ENCODE measurements at regions not wholly inside any gene's neighbourhood (a gene's known extent, or its start where the extent isn't known, plus 50 kb on each side); places are given as distances from the start of the nearest gene placed in this dataset.

DNA sequence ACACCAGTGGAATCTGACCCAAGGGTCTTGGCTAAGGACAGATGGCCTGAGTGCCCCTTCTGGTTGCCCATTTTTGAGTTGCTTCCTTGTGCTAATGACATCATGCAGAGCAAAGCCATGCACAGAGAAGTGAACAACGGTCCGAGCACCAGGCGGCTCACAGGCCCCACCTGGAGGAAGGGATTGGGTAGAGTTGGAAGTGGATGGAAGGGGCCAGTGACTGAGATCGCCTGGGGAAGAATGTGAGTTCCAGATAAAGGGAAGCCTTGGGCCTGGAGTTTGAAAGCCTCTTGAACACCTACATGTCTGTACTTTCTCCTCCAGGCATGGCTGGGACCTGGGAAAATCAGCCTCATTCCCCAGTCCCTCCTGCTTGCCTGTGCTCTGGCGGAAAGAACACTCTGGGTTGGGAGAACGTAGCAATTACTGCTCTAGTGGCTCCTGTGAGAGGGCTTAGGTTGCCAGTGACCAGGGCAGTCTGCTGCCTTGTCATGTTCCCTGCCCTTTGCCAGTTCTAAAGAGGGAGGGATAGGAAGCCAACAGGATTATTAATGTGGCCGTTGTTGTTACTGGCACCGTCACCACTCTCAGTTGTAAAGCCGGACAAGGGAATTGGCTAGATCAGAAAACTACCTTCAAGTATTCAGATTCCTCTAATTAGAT, 62.5 kb upstream of the PTPN3 start:
- TF ChIP-seq, protein P1, sequence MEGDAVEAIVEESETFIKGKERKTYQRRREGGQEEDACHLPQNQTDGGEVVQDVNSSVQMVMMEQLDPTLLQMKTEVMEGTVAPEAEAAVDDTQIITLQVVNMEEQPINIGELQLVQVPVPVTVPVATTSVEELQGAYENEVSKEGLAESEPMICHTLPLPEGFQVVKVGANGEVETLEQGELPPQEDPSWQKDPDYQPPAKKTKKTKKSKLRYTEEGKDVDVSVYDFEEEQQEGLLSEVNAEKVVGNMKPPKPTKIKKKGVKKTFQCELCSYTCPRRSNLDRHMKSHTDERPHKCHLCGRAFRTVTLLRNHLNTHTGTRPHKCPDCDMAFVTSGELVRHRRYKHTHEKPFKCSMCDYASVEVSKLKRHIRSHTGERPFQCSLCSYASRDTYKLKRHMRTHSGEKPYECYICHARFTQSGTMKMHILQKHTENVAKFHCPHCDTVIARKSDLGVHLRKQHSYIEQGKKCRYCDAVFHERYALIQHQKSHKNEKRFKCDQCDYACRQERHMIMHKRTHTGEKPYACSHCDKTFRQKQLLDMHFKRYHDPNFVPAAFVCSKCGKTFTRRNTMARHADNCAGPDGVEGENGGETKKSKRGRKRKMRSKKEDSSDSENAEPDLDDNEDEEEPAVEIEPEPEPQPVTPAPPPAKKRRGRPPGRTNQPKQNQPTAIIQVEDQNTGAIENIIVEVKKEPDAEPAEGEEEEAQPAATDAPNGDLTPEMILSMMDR (IDR thresholded peaks at IDR 0.05; ENCODE audit: low read depth, low read length): no peak
- no peak overlapping the region for H3K4me3 ChIP-seq (ENCODE audit: low read depth, low read length)

DNA sequence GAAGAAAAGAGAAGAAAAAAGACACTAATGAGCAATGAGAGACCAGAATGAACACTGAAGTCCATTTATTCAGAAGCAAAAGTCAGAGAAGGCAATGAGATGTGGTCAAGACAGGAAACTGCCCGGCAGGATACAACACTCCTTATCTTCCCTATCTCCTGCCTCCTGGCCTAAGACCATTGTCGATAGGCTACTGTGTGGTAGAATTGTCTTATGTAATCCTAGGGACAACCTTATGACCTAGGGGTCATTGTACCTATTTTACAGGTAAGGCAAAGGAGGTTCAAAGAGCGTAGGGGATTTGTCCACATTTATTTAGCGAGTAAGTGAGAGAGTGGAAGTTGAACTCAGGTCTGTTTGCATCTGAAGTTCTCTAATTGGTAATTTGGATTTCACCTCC, 63.0 kb upstream of the PTPN3 start:
- H3K4me3 ChIP-seq (ENCODE audit: low read depth, low read length): no peak overlapping the region
- TF ChIP-seq, protein P1 (IDR thresholded peaks at IDR 0.05; ENCODE audit: low read depth, low read length): no peak

DNA sequence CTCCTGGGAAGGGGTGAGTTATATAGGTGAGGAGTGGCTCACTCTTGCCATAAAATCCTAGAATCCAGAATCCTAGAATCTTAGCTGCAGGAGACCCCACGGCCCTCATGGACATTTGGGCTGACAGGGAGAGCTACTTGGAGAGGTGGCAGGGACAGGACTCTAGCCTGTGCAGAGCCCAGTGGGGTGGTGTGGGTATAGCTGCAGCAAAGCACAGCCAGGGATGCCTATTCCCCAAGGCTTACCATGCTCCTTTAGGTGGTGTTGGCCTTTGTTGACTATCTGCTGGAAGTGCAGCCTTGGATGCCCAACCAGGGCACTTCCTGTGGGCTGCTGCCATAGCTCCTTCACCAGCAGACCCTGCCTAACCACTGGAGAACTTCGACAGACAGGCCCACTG, 70.0 kb upstream of the PTPN3 start:
- TF ChIP-seq, protein P1 (IDR thresholded peaks at IDR 0.05; ENCODE audit: low read depth, low read length): no peak
- no peak overlapping the region for H3K4me3 ChIP-seq (ENCODE audit: low read depth, low read length)

DNA sequence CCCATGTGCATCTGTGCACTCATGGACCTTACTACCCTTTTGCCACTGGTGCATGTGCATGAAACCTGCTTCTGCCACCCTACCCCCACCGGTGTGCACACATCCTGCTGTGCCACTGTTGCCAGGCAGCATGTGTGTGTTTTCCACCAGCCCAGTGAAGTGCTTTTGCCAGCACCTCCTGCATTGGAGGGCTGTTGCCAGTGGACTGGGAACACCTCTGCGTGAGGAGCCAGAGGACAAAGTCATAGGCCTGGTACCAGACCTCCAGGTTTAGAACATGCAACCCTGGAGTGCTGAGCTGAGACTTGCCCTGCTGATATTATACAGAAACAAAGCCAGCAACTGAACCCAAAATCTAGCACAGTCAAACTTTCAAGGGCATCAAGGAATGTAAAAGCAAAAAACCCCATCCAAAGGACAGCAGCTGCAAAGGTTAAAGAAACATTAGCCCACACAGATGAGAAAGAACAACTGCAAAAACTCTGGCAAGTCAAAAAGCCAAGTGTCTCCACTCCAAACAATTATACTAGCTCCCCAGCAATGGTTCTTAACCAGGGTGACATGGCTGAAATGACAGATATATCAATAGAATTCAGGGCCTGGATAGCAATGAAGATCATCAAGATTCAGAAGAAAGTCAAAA, 70.6 kb upstream of the PTPN3 start:
- TF ChIP-seq, protein P1 (IDR thresholded peaks at IDR 0.05; ENCODE audit: low read depth, low read length): no peak
- no peak overlapping the region for H3K4me3 ChIP-seq (ENCODE audit: low read depth, low read length)

DNA sequence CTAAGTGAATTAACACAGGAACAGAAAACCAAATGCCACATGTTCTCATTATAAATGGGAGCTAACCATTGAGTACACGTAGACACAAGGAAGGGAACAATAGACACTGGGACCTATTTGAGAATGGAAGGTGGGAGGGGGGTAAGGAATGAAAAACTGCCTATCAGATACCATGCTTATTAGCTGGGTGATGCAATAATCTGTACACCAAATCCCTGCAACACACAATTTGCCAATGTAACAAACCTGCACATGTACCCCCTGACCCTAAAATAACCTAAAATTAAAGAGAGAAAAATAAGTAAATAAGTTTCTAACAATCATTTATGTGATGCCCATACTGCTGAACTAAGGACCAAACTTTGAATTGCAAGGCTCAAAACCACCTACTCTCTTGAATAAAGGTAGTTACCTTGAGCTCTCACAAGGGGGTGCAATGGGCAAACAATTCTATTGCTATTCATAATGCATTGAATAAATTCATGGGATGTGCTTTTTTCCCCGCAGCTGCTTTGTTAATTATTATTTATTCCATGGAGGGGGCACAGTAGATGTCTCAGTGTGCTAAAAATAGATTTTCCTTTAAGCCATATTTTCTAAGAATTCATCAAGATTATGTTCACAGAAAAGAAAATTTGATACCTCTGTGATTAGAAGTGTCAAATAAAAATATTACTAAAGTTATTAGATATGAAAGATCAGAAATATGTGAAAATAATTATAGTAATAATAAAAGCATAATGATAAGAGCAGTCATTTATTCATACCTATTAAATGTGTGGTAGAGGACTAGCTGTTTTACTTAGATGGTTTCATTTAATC, 76.2 kb upstream of the PTPN3 start:
- H3K4me3 ChIP-seq (ENCODE audit: low read depth, low read length): no peak overlapping the region
- TF ChIP-seq, protein P1 (IDR thresholded peaks at IDR 0.05; ENCODE audit: low read depth, low read length): peak; percentile 42; the same call in 1 of the 2 replicates

DNA sequence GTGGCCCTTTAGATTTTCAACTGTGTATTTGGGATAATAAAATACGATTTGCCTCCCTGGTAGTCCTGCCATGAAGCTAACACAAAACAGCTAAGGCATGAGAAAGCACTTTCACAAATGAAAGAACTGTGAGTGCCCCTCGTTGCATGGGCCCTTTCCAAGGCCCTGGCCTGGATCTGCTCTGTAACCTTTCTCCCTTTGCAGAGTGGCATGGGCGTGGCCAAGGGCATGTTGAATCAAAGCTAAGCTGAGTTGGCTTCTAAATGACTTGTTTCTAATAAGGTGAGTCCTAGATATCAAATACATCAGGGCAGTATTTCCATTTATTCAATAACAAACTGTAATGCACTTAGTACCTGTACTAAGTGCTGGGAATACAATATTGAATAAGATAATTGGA, 78.7 kb upstream of the PTPN3 start:
- TF ChIP-seq, protein P1 (IDR thresholded peaks at IDR 0.05; ENCODE audit: low read depth, low read length): no peak

More for the DNA sequence above, 78.7 kb upstream of the PTPN3 start:
- H3K4me3 ChIP-seq (ENCODE audit: low read depth, low read length): no peak overlapping the region
